Ovary (tissue), 3 donors: ENCODE measurements at regions not wholly inside any gene's neighbourhood (a gene's known extent, or its start where the extent isn't known, plus 50 kb on each side); places are given as distances from the start of the nearest gene placed in this dataset.

Source experiments
- CTCF ChIP-seq, 3 donors: fragments of 450-650 bp in 2 of 3; fragments of 200-600 bp in 1 of 3; IDR thresholded peaks; one replicate each; pipeline versions ENCODE4 v1.5.1 to v1.8.0; 2016 to 2022; ENCODE audit warnings: antibody characterized with exemption in 3 of 3, mild to moderate bottlenecking in 1 of 3
- EP300 ChIP-seq: sonication (generic); formaldehyde crosslinking; IDR thresholded peaks from one replicate; pipeline ENCODE4 v1.6.1; 2017; ENCODE audit warnings: antibody characterized with exemption
- POLR2A ChIP-seq: fragments of 450-650 bp; IDR thresholded peaks from one replicate; pipeline ENCODE4 v1.6.1; 2017; ENCODE audit warnings: antibody characterized with exemption, mild to moderate bottlenecking, moderate library complexity
- donor health status: DM: no; HTN: no; CAD: no.

GRCh38 chrX:9164533-9165426 is 130.9 kb upstream of the FAM9B start:
- no peak for TF ChIP-seq CTCF (IDR thresholded peaks at IDR 0.05)
- TF ChIP-seq EP300 = no peak
- TF ChIP-seq POLR2A = no peak
